Endothelial cell of umbilical vein (primary cell): ENCODE measurements at regions not wholly inside any gene's neighbourhood (a gene's known extent, or its start where the extent isn't known, plus 50 kb on each side); places are given as distances from the start of the nearest gene placed in this dataset.
A peak's percentile ranks its signal among the peaks of the same experiment; 100 is the strongest.

Source experiments
- BruUV-seq: library from RNA; stranded (reverse); fragments of 400-500 nt; replicated peaks from 2 replicates; lab custom pipeline; 2021; lab: Mats Ljungman, UMichigan
- CTCF ChIA-PET: fragments of 300-600, 350-600 bp; sonication (Branson Sonifier 250); formaldehyde crosslinking; loops from one replicate; lab custom pipeline; 2021; ENCODE audit warnings: antibody characterized with exemption, inconsistent platforms; lab: Charles Lee
- POLR2A ChIA-PET: fragments of 300-600, 350-600 bp; sonication (Branson Sonifier 250); formaldehyde crosslinking; loops from one replicate; lab custom pipeline; 2021; ENCODE audit warnings: antibody characterized with exemption, inconsistent platforms; lab: Charles Lee
- DNase-seq: peaks from one replicate; pipeline ENCODE4 v3.0.0-alpha.2; 2011; ENCODE audit warnings: low read depth, low spot score
- FAIRE-seq: peaks from 2 replicates; lab custom pipeline; 2011; peaks lifted over from hg19 to GRCh38; lab: Jason Lieb, UNC
- H2AFZ ChIP-seq: 2 replicates; pipeline ENCODE4 v1.6.0; 2012; ENCODE audit warnings: low read depth, low read length, control low read depth, inconsistent platforms
- H3K27ac ChIP-seq: 2 replicates; pipeline ENCODE4 v1.5.1; 2011; ENCODE audit warnings: low read depth, mild to moderate bottlenecking, control low read depth, low read length, moderate library complexity; ENCODE audit not compliant: insufficient read depth
- H3K27me3 ChIP-seq, 2 experiments: 2 replicates each; pipeline versions ENCODE4 v1.6.0 to v1.6.1; 2011; ENCODE audit warnings: low read length in 2 of 2, mixed read lengths in 1 of 2; ENCODE audit not compliant: control insufficient read depth in 2 of 2, insufficient read depth in 2 of 2
- H3K36me3 ChIP-seq, 2 experiments: 2 replicates in 1 of 2; 3 replicates in 1 of 2; pipeline ENCODE4 v1.5.1; 2011; ENCODE audit warnings: low read length in 2 of 2, mild to moderate bottlenecking in 1 of 2, moderate library complexity in 1 of 2; ENCODE audit not compliant: control insufficient read depth in 2 of 2, insufficient read depth in 2 of 2; ENCODE audit errors: extremely low read depth in 1 of 2
- H3K4me1 ChIP-seq: 3 replicates; pipeline ENCODE4 v1.5.1; 2011; ENCODE audit warnings: mild to moderate bottlenecking, low read length; ENCODE audit not compliant: control insufficient read depth, insufficient read depth; ENCODE audit errors: extremely low read depth
- H3K4me2 ChIP-seq: 2 replicates; pipeline ENCODE4 v1.6.1; 2011; ENCODE audit warnings: low read length, control low read depth, mixed read lengths; ENCODE audit not compliant: insufficient read depth
- H3K4me3 ChIP-seq, 3 experiments: fragments of 200-600 bp in 1 of 3; sonication (generic), shearing (Covaris generic) in 1 of 3; replicated peaks in 1 of 3; 2 replicates each; pipeline ENCODE4 v1.5.1; 2011 to 2016; ENCODE audit warnings: control low read depth in 3 of 3, low read length in 3 of 3, mild to moderate bottlenecking in 2 of 3, inconsistent platforms in 1 of 3, low read depth in 1 of 3, moderate library complexity in 1 of 3; ENCODE audit not compliant: insufficient read depth in 1 of 3
- H3K79me2 ChIP-seq: 2 replicates; pipeline ENCODE4 v1.6.0; 2012; ENCODE audit warnings: low read length, inconsistent platforms; ENCODE audit not compliant: control insufficient read depth, insufficient read depth
- H3K9ac ChIP-seq: replicated peaks from 2 replicates; pipeline ENCODE3; 2011; ENCODE audit warnings: low read length, control low read depth; ENCODE audit not compliant: insufficient read depth; ENCODE audit errors: extremely low read depth
- H3K9me1 ChIP-seq: replicated peaks from 3 replicates; pipeline ENCODE4 v1.6.0; 2011; ENCODE audit warnings: mild to moderate bottlenecking, low read length; ENCODE audit not compliant: control insufficient read depth, insufficient read depth; ENCODE audit errors: extremely low read depth
- H3K9me3 ChIP-seq: replicated peaks from 2 replicates; pipeline ENCODE4 v1.5.1; 2012; ENCODE audit warnings: low read length, inconsistent platforms; ENCODE audit not compliant: control insufficient read depth, insufficient read depth
- H4K20me1 ChIP-seq: replicated peaks from 2 replicates; pipeline ENCODE3; 2011; ENCODE audit warnings: mild to moderate bottlenecking, low read length; ENCODE audit not compliant: control insufficient read depth, insufficient read depth; ENCODE audit errors: extremely low read depth
- CTCF ChIP-seq, 2 donors: IDR thresholded peaks; 1 replicate in 1 of 2; 2 replicates in 1 of 2; pipeline ENCODE4 v1.5.1; 2011; ENCODE audit warnings: low read length in 2 of 2, mild to moderate bottlenecking in 2 of 2, moderate library complexity in 2 of 2, control low read depth in 1 of 2, inconsistent platforms in 1 of 2, low read depth in 1 of 2; ENCODE audit not compliant: insufficient read depth in 1 of 2; ENCODE audit errors: extremely low read depth in 1 of 2
- GATA2 ChIP-seq: IDR thresholded peaks from 2 replicates; pipeline ENCODE4 v1.7.0; 2011; ENCODE audit warnings: low read depth, mild to moderate bottlenecking, moderate library complexity, mixed read lengths, low read length; ENCODE audit not compliant: insufficient read length, insufficient read depth
- JUN ChIP-seq: IDR thresholded peaks from 2 replicates; pipeline ENCODE4 v1.6.1; 2011; ENCODE audit warnings: borderline replicate concordance, low read depth; ENCODE audit not compliant: insufficient read length, insufficient read depth
- POLR2AphosphoS5 ChIP-seq: IDR thresholded peaks from 2 replicates; pipeline ENCODE4 v1.6.1; 2012; ENCODE audit warnings: low read depth, mild to moderate bottlenecking, control low read depth, low read length, moderate library complexity; ENCODE audit not compliant: insufficient read depth
- dilution Hi-C: fragments of 300-500 bp; cut with MboI; formaldehyde crosslinking; loops from one replicate; pipeline ENCODE4 v1.15.0; 2019; ENCODE audit warnings: low sequenced_read_pairs; ENCODE audit not compliant: extremely low pct_ligation_motif_present
- intact Hi-C: fragments of 100-400 bp; cut with micrococcal nuclease; formaldehyde crosslinking; loops from one replicate; pipeline ENCODE4 v1.10.0; 2022

- TF ChIP-seq CTCF (IDR thresholded peaks at IDR 0.05; ENCODE audit: extremely low read depth in 1 of 2, insufficient read depth in 1 of 2, low read depth in 1 of 2, low read length in 2 of 2) (peak in 1 of 2 donors; percentile 6), POLR2AphosphoS5 (no peak)
- peak; percentile 15 for FAIRE-seq
- POLR2A ChIA-PET: no interaction called here
Observed at GRCh38 chr14:22185191-22185590, 403.8 kb downstream of the DAD1 start.

GRCh38 chr14:22184830-22185168 is 404.2 kb downstream of the DAD1 start:
- dilution Hi-C loops: no loop called here
- FAIRE-seq: peak; percentile 70
- no peak overlapping the region for H3K9ac ChIP-seq

More at GRCh38 chr14:22185191-22185590, 403.8 kb downstream of the DAD1 start:
- H3K27ac ChIP-seq: peak overlapping the region; percentile 43
- intact Hi-C loops (no loop called here), dilution Hi-C loops (no loop called here)
- no peak overlapping the region for H3K4me2 ChIP-seq
- peaks cover 10% of the 10 kb centered on the region for H3K4me1 ChIP-seq
- no peaks in the 10 kb centered on the region for H3K9me1 ChIP-seq
- H3K36me3 ChIP-seq: no peaks in the 10 kb centered on the region
- H3K4me3 ChIP-seq: no peak overlapping the region
- CTCF ChIA-PET: interaction anchor here (1.0 to 4.8 kb wide), 4 partner anchors 15 to 190 kb away, joined by 4 to 30 read pairs (median 5); no protein-coding TSS in a partner anchor
- peak; percentile 13 for DNase-seq
- no peaks in the 10 kb centered on the region for H3K9me3 ChIP-seq
- H2AFZ ChIP-seq: no peak overlapping the region
- BruUV-seq: no TSS peak
- no peaks in the 10 kb centered on the region for H4K20me1 ChIP-seq
- H3K9ac ChIP-seq: no peak overlapping the region
- H3K27me3 ChIP-seq: peaks cover 0 to 2% of the 10 kb centered on the region in 2 experiments
- H3K79me2 ChIP-seq: no peaks in the 10 kb centered on the region

More at GRCh38 chr14:22184830-22185168, 404.2 kb downstream of the DAD1 start:
- Histone ChIP-seq H3K9me3 (no peaks in the 10 kb centered on the region), H4K20me1 (no peaks in the 10 kb centered on the region), H3K79me2 (no peaks in the 10 kb centered on the region), H3K36me3 (no peaks in the 10 kb centered on the region), H2AFZ (no peak overlapping the region), H3K4me2 (peak overlapping the region; percentile 0), H3K9me1 (no peaks in the 10 kb centered on the region), H3K4me3 (no peak overlapping the region), H3K27ac (peak overlapping the region; percentile 43), H3K27me3 (peaks cover 4 to 6% of the 10 kb centered on the region in 2 experiments), H3K4me1 (peaks cover 10% of the 10 kb centered on the region)
- CTCF ChIA-PET: interaction anchor here (1.0 to 4.8 kb wide), 3 partner anchors 16 to 190 kb away, joined by 4 to 30 read pairs (median 5); no protein-coding TSS in a partner anchor
- DNase-seq: no peak
- intact Hi-C loops: loop anchor here (5.0 kb wide), 1 partner anchor 267 kb away; no protein-coding TSS in a partner anchor
- POLR2A ChIA-PET: no interaction called here
- BruUV-seq: no TSS peak
- TF ChIP-seq GATA2 (peak; percentile 44), JUN (no peak)
